SKM-1 (cell line): ENCODE measurements at regions not wholly inside any gene's neighbourhood (a gene's known extent, or its start where the extent isn't known, plus 50 kb on each side); places are given as distances from the start of the nearest gene placed in this dataset.
"Not testable (repeated sequence)": the region's sequence is repeated elsewhere in the genome, so short reads cannot be mapped to it uniquely, and the experiment has no call there.

Experiments used
- DNase-seq: peaks from one replicate; lab custom pipeline; 2025; ENCODE audit not compliant: unreplicated experiment; lab: John Stamatoyannopoulos, UW

- DNase-seq, result no peak
These were observed 107.7 kb downstream of the SEPTIN7 start for GRCh38 chr7:35908331-35909216.

GRCh38 chr7:35909870-35910357 is 109.1 kb downstream of the SEPTIN7 start:
- no peak for DNase-seq

DNA sequence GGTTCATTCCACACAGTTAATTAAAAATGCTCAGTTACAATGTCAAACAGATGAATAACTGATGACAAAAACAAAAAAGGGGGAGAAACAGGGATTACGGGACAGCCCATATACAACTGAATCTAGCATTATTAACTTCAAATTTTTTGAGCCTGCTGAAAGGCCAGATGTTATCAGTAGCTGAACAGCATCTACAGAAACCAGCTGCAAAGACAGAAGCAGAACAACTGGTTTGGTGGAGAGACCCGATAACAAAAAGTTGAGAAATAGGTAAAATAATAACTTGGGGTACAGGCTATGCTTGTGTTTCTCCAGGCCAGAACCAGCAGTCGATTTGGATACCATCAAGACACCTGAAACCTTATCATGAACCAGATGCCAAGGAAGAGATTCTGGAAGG is 109.8 kb downstream of the SEPTIN7 start:
- DNase-seq, result not testable (repeated sequence)

DNA sequence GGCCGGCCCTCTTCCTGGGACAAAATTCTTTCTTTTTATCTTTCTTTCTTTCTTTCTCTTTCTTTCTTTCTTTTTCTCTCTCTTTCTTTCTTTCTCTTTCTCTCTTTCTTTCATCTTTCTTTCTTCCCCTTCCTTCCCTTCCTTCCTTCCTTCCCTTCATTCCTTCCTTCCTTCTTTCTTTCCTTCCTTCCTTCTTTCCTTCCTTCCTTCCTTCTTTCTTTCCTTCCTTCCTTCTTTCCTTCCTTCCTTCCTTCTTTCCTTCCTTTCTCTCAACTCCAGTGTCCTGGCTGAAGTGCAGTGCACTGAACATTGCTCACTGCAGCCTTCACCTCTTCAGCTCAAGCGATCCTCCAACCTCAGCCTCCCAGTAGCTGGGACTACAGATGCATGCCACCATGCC is 112.5 kb downstream of the SEPTIN7 start:
- not testable (repeated sequence) for DNase-seq

- DNase-seq, result not testable (repeated sequence)
These were observed 113.4 kb downstream of the SEPTIN7 start for GRCh38 chr7:35914214-35914613.

DNA sequence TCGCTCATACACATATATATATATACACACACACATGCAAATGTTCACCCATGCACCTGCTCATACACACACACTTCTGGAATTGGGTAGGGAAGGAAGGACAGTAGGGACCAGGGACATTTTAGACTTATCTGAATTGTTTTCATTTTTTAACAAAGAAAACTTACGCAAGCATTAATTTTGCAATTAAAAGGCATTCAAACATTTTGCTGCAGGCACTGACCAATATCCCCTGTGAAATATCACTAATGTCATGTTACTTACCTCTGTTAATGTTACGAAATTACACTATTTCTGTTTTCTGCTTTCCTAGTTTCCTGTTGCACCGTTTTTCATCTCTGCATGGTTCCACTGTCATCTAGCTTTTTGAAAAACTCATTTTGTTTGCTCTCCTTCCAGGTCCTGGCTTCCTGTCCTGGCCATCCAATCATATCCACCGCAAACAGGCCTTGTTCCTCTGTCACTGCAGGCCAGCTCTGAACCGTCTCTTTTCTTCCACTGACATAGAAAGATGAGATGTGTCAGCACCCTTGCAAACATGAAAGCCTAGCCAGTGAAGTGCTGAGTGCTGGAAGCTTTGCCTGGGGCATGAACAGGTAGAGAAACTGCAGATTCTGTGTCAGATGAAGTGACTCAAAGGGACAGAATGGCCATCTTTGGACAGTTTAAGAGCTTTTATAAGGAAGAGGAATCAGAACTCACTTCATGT is 114.5 kb downstream of the SEPTIN7 start:
- not testable (repeated sequence) for DNase-seq

DNA sequence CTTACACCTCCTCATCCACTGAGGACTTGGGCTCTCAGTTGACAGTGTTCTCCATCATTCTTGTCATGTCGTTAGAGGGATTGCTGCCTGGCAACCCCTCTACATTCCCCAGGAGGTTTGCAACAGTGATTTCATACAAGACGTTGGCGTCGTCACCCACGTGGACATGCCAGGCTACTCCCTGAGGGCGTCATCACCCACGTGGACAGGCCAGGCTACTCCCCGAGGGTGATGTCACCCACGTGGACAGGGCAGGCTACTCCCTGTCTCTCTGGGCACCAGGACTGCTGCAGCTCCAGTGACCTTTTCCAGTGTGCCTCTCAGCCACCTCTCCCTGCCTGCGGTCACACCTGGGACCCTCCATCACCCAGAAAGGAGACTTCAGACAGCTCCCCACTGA is 117.4 kb downstream of the SEPTIN7 start:
- DNase-seq, result not testable (repeated sequence)

- DNase-seq, result not testable (repeated sequence)
These were observed 118.8 kb downstream of the SEPTIN7 start for GRCh38 chr7:35919607-35920006.

- not testable (repeated sequence) for DNase-seq
These were observed 120.5 kb downstream of the SEPTIN7 start for GRCh38 chr7:35921338-35921737.

GRCh38 chr7:35924668-35925067 is 123.8 kb downstream of the SEPTIN7 start:
- DNase-seq, result not testable (repeated sequence)

- DNase-seq, result not testable (repeated sequence)
These were observed 126.1 kb downstream of the SEPTIN7 start for GRCh38 chr7:35926966-35927365.

- DNase-seq, result not testable (repeated sequence)
These were observed 130.3 kb downstream of the SEPTIN7 start for GRCh38 chr7:35931134-35931533.

DNA sequence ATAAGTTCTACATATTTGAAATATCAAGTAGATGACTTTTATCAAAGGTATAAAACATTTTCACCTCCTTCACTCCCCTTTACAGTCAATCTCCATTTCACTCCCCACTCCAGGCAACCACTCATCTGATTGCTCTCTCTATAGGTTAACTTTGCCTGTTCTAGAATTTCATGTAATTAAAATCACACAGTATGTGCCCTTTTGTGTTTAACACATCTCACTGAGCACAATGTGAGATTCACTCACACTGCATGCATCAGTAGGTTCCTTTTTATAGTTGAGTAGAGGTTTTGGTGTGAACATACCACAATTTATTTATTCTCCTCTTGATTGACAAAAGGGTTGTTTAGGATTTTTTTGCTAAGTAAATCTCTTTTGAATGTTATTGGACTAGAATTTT is 130.7 kb downstream of the SEPTIN7 start:
- not testable (repeated sequence) for DNase-seq

- not testable (repeated sequence) for DNase-seq
These were observed 139.8 kb downstream of the SEPTIN7 start for GRCh38 chr7:35940695-35941094.

DNA sequence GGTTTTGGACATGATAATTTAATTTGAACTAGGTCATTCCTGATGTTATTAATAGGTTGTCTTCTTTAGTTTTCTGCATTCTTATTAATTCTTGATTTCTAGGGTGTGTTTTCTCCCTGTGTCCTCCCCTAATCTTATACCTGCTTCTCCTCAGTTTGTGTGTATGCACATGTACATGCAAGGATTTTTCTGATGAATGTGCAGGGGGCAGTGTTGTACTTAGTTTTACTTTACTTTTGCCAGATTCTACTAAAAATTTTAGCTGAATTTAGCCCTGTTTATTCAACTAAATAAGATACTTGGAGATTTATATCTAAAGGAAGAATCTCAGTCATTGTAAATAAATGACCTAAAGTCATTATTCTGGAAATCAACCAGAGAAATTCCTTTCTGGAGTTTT is 144.8 kb downstream of the SEPTIN7 start:
- DNase-seq, result not testable (repeated sequence)

DNA sequence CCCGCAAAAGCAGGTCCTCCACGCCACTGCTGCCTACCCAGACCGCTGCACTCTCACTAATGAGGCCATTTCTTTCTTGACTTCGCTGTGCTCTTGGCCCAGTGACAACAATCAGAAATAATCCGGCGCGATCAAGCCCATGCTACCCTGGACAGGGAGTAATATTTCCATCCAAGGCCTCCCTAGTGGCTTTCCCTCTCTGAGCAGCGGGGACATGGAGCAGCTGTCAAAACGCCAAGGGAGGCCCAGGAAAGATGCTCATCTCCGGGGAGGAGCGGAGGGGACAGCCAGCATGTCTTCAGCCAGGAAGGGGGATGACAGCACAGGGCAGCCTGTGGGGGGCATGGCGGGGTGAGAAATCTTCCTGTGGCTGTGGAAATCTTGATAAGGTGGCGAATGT is 154.9 kb downstream of the SEPTIN7 start:
- not testable (repeated sequence) for DNase-seq

- not testable (repeated sequence) for DNase-seq
These were observed 156.1 kb downstream of the SEPTIN7 start for GRCh38 chr7:35956988-35957387.

DNA sequence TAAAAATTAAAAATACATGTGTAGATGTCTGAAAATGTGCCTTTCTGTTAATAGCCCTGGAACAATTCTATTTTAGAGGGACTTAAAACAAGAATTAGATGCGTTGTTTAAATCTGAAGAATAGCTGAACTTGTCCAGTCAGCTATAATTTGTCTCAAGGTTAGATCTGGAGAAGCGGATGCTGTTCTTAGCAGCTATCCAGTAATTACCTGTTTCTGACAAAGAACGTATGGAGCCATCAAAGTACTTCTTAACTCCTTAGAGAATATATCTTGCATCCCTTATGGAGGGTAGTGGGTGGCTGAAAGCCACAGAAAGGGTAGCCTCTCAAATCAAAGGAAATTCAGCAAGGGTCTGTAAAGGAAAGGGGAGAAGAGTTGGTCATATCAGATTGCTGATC is 160.4 kb downstream of the SEPTIN7 start:
- not testable (repeated sequence) for DNase-seq

GRCh38 chr7:35962607-35963006 is 161.8 kb downstream of the SEPTIN7 start:
- DNase-seq, result not testable (repeated sequence)

DNA sequence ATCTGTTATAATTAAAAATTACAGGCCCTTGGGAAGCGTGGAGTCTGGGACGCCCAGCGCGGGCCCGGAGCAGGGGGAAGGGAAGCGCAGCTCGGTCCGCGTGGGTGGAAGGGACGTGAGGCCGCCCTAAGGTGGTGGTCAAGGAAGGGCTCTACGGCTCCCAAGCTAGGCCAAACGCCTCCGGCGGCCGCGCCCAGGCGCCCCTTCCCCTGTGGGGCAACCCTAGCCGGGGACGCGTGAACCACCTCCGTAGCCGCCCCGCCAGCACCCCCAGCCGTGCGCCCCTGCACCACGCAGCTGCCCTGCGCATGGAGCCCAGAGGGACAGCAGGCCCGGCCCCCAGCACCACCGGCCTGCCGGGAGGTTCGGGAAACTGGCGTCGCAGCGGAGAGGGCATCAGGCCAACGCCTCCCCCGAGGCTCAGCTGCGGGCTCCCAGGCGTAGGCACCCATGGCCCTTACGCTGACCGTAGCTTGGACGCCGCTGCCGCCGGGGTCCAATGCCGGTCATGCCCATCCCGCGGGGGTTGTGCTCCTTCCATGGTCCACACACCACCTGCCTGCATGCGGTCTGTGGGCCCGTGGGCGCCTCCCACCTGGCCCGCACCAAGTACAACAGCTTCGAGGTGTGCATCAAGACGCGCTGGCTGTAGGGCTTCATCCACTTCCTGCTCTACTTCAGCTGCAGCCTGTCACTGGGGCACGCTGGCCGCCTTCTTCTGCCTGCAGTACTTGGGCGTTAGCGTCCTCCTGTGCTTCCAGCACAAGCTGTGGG is 166.7 kb downstream of the SEPTIN7 start:
- DNase-seq, result no peak
